IPS-18a (cell line): ENCODE measurements at regions not wholly inside any gene's neighbourhood (a gene's known extent, or its start where the extent isn't known, plus 50 kb on each side); places are given as distances from the start of the nearest gene placed in this dataset.
"Not testable (repeated sequence)": the region's sequence is repeated elsewhere in the genome, so short reads cannot be mapped to it uniquely, and the experiment has no call there.

ENCODE experiments used
- H3K27ac ChIP-seq: one replicate; pipeline ENCODE4 v1.5.1; 2013; ENCODE audit warnings: low read length
- H3K27me3 ChIP-seq: one replicate; pipeline ENCODE4 v1.6.1; 2013; ENCODE audit warnings: mild to moderate bottlenecking, low read length; ENCODE audit not compliant: control insufficient read depth, insufficient read depth
- H3K36me3 ChIP-seq: one replicate; pipeline ENCODE4 v1.6.1; 2013; ENCODE audit warnings: low read depth, low read length; ENCODE audit not compliant: control insufficient read depth
- H3K4me1 ChIP-seq: one replicate; pipeline ENCODE4 v1.6.1; 2013; ENCODE audit warnings: low read depth, low read length; ENCODE audit not compliant: control insufficient read depth
- H3K4me3 ChIP-seq: one replicate; pipeline ENCODE4 v1.5.1; 2013; ENCODE audit warnings: low read length
- H3K9ac ChIP-seq: one replicate; pipeline ENCODE4 v1.6.1; 2013; ENCODE audit warnings: mild to moderate bottlenecking, low read length, moderate library complexity
- H3K9me3 ChIP-seq: one replicate; pipeline ENCODE4 v1.6.1; 2013; ENCODE audit warnings: low read depth, low read length; ENCODE audit not compliant: control insufficient read depth

GRCh38 chr1:146305442-146305841 is 76.6 kb upstream of the NOTCH2NLA start:
- not testable (repeated sequence) for H3K27me3 ChIP-seq, H3K9ac ChIP-seq, H3K27ac ChIP-seq, H3K36me3 ChIP-seq, H3K9me3 ChIP-seq, H3K4me1 ChIP-seq, H3K4me3 ChIP-seq

DNA sequence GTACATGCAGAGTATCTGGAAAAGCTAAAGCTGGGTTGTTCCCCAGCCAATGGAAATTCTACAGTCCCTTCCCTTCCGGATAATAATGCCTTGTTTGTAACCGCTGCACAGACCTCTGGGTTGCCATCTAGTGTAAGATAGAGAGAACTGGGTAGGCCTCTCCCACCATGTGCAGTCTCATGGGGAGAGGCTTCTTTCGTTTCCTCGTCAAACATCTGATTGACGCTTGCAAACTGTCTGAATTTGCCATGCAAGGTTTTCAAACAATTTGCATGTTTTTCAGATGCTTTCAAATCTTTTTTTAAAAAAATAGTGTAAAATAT is 69.7 kb upstream of the NOTCH2NLA start:
- not testable (repeated sequence) for H3K36me3 ChIP-seq, H3K9ac ChIP-seq, H3K9me3 ChIP-seq, H3K4me1 ChIP-seq, H3K27me3 ChIP-seq, H3K27ac ChIP-seq, H3K4me3 ChIP-seq

DNA sequence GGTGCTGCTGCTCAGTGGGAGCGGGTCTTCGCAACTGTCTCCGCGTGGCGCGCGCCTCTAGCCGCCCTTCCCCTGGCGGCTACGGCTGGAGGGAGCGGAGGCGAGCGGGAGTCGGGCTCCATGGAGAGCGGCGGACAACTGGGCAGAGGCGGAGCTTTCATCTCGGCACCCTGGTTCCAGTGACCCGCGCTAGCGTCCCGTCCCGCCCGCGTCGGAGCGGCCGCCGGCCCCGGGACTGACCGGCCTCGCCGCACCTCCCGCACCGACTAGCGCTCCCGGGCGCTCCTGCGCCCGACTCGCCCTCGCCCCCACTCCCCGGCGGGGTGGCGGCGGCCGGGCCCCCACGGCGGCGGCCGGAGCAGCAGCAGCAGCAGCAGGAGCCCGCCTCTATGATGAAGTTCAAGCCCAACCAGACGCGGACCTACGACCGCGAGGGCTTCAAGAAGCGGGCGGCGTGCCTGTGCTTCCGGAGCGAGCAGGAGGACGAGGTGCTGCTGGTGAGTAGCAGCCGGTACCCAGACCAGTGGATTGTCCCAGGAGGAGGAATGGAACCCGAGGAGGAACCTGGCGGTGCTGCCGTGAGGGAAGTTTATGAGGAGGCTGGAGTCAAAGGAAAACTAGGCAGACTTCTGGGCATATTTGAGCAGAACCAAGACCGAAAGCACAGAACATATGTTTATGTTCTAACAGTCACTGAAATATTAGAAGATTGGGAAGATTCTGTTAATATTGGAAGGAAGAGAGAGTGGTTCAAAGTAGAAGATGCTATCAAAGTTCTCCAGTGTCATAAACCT is 69.2 kb upstream of the NOTCH2NLA start:
- not testable (repeated sequence) for H3K27ac ChIP-seq, H3K4me1 ChIP-seq, H3K27me3 ChIP-seq, H3K4me3 ChIP-seq, H3K9ac ChIP-seq, H3K9me3 ChIP-seq, H3K36me3 ChIP-seq

DNA sequence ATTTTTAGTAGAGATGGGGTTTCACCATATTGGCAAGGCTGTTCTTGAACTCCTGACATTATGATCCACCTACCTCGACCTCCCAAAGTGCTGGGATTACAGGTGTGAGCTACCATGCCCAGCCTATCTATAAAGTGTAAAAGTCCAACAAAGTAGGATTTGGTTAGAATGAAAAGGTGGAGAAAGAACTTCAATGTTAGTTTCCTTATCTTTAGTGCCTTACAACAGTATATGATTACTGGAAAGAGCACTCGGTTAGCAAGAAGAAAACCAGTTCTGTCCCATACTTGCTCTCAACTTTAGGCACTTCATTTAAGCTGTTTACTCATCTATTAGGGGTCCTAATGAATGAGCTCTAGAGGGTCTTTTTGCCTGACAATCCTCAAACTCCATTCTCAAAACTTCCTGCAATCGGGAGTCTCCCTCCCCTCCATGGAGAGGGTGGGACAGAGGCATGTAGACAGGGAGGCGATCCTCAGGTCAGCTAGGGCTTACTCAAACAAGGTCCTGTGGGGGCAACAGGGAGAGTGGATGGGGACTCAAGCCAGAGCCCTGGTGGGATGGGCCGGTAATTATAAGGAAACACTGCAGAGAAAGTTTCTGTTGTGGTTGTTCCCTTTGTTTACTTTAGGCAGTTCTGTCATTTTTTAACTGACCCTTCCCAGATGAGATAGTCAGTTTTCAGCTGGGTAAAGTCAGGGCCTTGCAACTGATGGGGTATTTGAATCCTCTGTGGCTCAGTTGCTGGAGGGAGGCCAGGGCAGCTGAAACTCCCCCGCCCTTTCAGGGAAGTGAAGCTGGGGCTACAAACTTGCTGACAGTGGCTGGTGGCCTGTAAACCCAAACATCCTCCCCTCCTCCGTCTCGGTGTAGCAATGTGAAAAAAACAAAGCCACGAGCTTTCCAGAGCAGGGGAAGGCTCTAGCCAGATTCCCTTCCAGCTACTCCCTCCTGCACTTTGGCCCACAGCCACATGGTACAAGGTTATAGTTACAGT is 64.4 kb upstream of the NOTCH2NLA start:
- not testable (repeated sequence) for H3K4me3 ChIP-seq, H3K9me3 ChIP-seq, H3K36me3 ChIP-seq, H3K27me3 ChIP-seq, H3K9ac ChIP-seq, H3K4me1 ChIP-seq, H3K27ac ChIP-seq

DNA sequence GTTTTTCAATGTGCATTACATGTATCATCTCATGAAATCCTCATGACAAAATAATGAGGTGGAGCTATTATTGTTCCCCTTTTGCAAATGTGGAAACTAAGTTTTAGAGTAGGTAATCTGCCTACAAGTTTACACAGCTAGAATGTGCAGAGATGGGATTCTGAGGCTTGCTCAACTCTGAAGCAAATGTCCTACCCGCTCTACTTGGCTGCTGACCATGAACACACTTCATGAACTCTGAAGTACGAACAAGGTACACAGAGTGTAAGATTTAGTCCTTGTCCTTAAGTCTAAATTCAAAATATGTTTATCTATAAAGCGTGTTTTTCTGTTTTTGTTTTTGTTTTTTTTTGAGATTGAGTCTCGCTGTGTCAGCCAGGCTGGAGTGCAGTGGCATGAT is 63.6 kb upstream of the NOTCH2NLA start:
- H3K36me3 ChIP-seq, H3K4me3 ChIP-seq, H3K9me3 ChIP-seq, H3K27me3 ChIP-seq, H3K4me1 ChIP-seq, H3K9ac ChIP-seq, H3K27ac ChIP-seq: not testable (repeated sequence)

DNA sequence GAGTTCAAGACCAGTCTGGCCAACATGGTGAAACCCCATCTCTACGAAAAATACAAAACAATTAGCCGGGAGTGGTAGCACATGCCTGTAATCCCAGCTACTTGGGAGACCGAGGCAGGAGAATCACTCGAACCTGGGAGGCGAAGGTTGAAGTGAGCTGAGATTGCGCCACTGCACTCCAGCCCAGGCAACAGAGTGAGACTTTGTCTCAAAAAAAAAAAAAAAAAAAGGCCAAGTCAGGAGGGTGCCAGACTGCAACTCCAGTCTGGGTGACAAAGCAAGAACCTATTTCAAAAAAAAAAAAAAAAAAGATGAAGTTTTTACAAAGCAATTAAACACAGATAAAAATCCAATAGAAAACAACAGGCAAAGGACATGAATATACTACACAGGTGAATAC is 59.1 kb upstream of the NOTCH2NLA start:
- H3K27ac ChIP-seq, H3K9me3 ChIP-seq, H3K9ac ChIP-seq, H3K27me3 ChIP-seq, H3K4me1 ChIP-seq, H3K36me3 ChIP-seq, H3K4me3 ChIP-seq: not testable (repeated sequence)

DNA sequence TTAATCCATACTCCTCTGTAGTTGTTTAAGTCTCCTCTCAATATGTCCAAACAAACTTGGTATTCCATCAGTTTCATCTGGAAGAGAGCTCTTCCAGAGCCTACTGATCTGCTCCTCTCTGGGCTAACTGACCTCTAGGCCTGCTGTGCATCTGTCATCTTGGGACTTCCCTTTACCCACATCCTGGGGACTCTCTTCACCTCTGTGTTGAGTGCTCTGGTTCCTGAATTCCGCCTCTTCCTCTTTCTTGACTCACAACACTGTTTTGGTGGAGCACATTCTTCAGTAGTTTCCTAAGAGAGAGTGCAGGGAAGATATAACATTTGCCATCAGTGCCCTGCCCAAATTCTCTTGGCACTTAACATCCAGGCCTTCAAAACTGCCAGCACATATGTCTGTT is 55.9 kb upstream of the NOTCH2NLA start:
- H3K9ac ChIP-seq, H3K27me3 ChIP-seq, H3K36me3 ChIP-seq, H3K4me1 ChIP-seq, H3K27ac ChIP-seq, H3K4me3 ChIP-seq, H3K9me3 ChIP-seq: not testable (repeated sequence)

GRCh38 chr1:146283527-146283880 is 54.7 kb upstream of the NOTCH2NLA start:
- not testable (repeated sequence) for H3K27ac ChIP-seq, H3K4me3 ChIP-seq, H3K9ac ChIP-seq

GRCh38 chr1:146282807-146283526 is 54.1 kb upstream of the NOTCH2NLA start:
- not testable (repeated sequence) for H3K4me1 ChIP-seq, H3K9me3 ChIP-seq, H3K4me3 ChIP-seq, H3K36me3 ChIP-seq, H3K27ac ChIP-seq, H3K27me3 ChIP-seq, H3K9ac ChIP-seq

More at GRCh38 chr1:146283527-146283880, 54.7 kb upstream of the NOTCH2NLA start:
- H3K9me3 ChIP-seq, H3K36me3 ChIP-seq, H3K27me3 ChIP-seq, H3K4me1 ChIP-seq: not testable (repeated sequence)

DNA sequence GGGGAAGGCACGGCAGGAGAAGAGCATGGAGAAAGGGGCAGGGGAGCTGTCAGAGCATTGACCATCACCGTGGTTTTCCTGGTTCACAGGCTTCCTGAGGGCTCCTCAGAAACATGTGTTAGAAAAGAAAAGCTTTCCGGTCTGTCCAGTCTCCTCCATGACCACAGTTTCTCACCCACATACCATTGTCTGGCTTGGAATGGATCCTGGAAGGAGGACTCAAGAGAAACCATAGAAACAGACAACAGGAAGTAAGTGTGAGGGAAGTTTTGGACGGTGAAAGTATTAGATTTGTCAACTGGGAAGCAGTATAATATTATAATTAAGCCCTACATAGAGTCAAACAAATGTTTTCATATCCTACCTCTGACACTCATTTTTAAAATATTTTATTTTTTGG is 52.7 kb upstream of the NOTCH2NLA start:
- H3K27me3 ChIP-seq, H3K4me3 ChIP-seq, H3K27ac ChIP-seq, H3K36me3 ChIP-seq, H3K9me3 ChIP-seq, H3K9ac ChIP-seq, H3K4me1 ChIP-seq: not testable (repeated sequence)

DNA sequence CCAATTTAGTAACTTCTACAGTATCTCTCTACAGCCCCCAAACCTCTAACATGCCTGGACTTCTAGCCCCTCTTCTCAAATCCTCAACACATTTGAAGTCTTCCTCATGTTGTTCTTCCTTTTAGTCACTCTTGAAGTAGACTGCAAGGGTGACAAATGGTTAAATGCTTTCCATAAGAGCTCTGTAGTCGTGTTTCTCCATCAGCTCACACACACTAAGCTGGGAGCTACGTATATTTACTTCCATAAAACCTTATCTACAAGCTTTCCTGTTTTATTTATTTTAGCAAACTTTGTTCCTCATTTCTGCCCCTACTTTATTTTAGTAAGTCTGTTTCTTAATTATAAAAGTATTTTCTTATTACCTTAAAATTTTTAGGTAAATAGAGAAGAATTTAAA is 49.9 kb upstream of the NOTCH2NLA start:
- H3K4me3 ChIP-seq, H3K9me3 ChIP-seq, H3K27ac ChIP-seq, H3K9ac ChIP-seq, H3K27me3 ChIP-seq, H3K4me1 ChIP-seq, H3K36me3 ChIP-seq: not testable (repeated sequence)
